ENCODE measurements at regions not wholly inside any gene's neighbourhood (a gene's known extent, or its start where the extent isn't known, plus 50 kb on each side); places are given as distances from the start of the nearest gene placed in this dataset.

DNA sequence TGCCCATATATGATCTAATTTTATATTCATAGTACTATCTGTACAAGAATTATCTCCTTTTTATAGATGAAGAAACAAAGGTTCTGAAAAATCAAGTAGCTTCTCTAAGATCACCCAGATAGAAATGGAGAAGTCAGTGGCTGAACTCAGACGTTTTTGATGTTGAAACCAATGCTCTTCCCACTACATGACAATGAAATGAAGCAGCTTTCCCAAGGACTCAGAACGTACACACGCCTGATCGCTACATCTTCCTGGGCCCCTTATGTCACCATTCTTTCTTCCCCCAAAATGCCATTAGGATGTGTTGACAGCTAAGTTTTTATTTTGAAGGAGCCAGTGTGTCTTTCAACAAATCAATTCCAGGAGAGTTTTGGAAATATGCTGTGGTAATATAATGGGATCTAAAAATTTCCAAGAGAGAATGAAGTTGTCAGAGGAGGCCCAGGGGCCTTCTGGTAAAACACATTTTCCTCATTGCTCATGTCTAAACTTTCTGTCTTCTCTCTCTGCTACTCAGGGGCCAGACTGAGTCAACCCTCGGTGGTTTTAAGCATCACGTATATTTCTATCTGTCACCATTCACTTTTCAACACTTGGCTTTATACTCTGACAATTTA, 98.1 kb upstream of the COL21A1 start:
- DNase-seq: no peak

- DNase-seq: no peak
Observed at GRCh38 chr6:56343295-56343694, 95.9 kb upstream of the COL21A1 start.

DNA sequence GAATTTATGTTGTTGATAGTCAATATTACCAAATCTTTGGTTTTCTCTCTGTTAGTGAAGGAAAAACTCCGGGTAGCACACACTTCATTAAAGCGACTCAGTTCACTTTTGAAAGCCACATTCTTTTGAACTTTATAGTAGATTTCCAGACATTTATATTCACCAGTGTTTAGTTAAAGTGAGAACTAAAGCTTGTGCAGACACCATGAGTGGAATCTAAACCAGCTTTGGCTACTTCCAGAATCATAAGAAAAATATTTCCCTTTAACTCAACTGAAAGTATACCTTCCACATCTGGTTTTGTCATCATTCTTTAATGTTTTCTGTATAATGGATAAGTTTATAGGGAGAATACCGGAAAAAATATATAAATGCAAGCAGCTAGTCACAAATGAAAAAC, 92.1 kb upstream of the COL21A1 start:
- no peak for DNase-seq

- no peak for DNase-seq
Observed at GRCh38 chr6:56335726-56336125, 88.3 kb upstream of the COL21A1 start.

- DNase-seq: no peak
Observed at GRCh38 chr6:56334937-56335336, 87.6 kb upstream of the COL21A1 start.

DNA sequence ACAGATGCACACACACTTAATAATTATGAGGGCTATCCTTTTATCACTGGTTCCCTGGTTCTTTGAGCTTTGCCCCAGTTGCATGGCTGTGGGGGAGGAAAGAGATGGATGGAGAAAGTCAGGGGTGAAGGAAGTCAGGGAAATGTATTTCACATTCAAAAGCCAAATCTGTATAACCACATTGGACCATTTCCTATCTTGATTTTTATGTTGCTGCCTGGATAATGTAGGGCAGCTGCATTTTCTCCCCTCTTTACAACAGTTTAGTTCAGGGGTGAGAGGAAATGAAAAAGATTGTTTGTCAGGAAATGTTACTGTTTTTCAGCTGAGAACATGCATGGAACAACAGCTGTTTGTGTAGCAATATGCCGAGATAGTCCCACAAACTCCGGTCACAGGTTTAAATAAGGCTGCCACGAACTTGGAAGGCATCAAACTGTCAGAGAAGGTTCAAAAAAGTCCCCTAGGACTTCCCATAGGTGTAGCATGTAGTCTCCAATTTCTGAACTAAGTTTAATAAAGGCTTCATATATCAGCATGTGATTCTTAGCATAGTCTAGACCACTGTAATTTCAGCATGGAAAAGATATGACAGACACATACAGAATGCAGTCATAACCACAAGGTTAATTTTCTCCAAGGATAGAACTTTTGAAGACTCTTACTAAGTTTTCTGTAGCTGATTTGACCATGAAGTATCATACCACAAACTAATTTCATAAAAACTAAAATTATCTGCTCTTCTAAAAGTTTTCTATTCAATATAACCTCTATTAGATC, 82.1 kb upstream of the COL21A1 start:
- no peak for DNase-seq

DNA sequence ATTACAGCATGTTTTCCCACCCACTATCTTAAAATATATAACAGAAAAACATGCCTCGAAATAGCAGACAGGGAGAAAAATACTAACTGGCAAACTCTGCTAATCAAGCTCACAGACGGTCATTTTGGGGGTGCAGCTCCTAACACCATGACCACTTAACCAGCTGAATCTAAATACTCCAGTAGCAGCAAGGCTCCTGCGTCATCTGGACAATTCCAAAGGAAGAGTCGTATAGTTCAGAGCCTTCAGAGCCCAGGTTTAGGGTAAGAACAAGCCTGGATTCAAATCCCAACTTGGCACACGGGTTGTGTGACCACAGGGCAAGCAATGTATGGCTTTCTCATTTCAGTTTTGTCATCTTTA, 81.3 kb upstream of the COL21A1 start:
- DNase-seq: no peak

- no peak for DNase-seq
Observed at GRCh38 chr6:56327946-56328727, 80.8 kb upstream of the COL21A1 start.

DNA sequence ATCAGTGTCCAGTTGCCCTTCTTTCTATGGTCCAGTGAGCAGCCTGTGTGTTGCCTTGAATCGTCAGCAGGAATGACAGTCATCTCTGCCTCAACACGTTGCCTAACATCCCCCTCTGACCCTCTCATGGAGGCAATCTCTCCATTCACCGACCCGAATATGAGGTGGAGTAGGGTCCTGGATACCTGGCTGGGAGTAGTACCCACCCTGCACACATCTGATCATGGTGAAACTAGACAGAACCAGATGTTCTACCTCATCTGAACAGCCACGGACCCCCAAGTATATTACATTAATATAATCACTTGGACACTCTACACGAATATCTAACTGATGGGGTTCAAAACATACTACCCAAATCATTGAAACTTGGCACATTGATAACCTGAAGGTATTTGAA, 77.0 kb upstream of the COL21A1 start:
- no peak for DNase-seq

DNA sequence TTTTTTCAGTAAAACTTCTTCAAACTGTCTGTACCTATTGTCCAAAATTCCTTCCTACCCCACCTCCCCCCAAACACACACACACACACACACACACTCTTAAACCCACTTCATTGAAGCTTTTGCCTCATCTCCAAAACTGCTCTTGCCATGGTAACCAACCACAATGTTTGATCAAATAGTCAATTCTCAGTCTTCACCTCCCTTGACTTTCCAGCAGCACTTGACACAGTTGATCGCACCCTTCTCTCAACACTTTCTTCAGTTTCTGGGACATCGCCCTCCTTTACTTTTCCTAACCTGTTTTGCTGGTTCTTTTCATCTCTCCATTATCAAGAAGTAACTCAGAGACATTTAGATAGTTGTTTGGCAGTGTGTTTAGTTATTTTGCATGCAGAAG, 71.5 kb upstream of the COL21A1 start:
- DNase-seq: no peak

DNA sequence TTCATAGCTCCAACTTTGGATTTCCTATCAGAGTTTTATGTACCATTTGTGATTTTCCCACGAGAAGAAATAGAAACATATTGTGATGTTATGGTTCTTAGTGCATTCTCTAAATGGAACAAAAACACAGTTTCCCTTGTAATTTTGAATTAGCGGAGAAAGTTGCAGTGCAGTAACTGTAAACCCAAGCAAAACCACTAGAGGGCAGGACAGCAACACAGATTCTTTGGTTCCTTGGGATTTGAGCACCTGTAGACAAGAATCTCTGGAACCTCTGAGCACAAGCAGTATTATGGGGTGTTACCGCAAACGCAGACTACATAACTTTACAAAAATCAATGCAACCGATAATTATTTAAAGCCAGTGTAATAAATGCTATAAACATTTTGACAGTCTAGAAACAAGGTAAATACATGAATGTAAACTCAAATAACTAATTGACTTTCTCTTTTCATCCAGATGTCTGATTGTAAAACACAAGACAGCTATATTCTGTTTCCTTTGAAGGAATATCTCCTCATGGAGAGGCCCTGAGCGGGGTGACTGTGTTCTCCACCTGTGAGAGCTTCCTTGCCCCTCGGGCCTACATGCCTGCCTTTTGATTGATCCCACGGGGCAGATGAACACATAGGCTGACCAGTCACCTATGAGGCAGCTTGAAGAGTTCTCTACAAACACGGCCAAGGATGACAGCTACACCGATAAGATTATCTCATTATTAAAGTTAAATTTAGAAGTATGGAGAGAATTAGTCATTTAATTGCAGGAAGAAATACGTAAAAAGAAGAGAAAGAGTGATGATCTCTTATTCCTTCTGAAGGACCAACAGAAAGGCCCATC, 67.5 kb upstream of the COL21A1 start:
- DNase-seq: no peak

DNA sequence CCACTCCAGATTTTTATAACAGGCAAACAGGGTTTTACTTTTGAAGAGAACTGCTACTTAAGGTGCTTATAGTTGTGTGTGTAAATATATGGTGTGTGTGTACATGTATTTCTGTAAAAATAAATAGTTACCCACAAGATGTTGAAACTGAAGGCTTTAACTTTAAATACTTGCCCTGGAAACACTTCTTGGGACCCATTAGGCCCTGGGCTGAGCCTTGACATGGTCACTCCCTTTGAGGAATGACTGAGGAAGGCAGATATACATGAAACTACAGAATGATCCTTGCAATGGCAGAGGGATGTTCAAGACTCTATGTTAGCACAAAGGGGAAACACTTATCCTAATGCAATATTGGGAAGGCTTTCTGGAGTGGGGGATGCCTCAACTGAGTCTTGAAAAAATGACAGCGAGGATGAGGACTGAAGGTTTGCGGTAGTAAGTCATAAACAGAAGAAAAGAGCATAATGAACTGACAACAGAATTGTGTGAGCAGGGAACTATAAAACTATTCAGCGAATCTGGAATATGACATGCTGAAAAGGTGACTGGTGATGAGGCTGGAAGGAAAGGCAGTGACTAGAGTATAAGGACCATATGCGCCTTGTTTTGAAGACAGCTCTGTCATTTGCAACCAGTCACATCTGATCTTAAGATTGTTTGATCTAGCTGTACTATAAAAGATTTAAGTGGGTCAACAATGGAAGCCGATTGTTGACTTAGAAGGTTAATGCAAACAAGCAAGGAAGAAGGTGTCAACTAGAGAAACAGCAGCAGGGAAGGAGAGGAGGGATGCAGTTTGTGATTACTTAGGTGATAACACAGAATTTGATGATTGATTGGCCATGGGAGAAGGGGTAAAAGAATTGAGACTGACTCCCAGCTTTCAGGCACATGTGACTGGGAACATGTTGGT, 64.4 kb upstream of the COL21A1 start:
- DNase-seq: no peak

- DNase-seq: no peak
Observed at GRCh38 chr6:56311061-56311460, 63.7 kb upstream of the COL21A1 start.

GRCh38 chr6:56310241-56310640, 62.9 kb upstream of the COL21A1 start:
- no peak for DNase-seq

DNA sequence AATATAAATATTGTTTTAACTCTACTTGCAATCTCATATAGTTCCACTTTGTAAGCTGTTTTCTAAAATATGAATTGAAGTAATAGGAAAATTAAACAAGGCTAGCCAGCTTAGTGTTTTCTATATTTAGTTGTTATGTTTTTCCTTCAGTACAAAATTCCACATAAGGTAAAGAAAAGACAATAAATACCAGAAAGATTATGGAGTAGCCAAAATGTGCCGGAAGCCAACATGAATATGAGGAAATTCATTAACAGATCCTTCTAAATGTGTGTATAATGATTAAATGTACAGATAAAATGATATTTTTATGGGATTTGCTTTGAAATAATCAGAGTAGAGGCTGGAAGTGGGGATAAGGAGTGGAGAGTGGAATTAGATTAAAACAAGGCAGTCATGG, 52.5 kb upstream of the COL21A1 start:
- DNase-seq: no peak

GRCh38 chr6:56297022-56297989, 49.9 kb upstream of the COL21A1 start:
- no peak for DNase-seq

Measured in activated CD8-positive, alpha-beta memory T cell treated with anti-CD3 and anti-CD28 coated beads, Interleukin-2, amount 50 U/mL, for 4 hours (primary cell).